HG03432 (cell line): ENCODE measurements at regions not wholly inside any gene's neighbourhood (a gene's known extent, or its start where the extent isn't known, plus 50 kb on each side); places are given as distances from the start of the nearest gene placed in this dataset.
"Not testable (repeated sequence)": the region's sequence is repeated elsewhere in the genome, so short reads cannot be mapped to it uniquely, and the experiment has no call there.

ENCODE experiments used
- ATAC-seq: cut with Tn5 transposase; IDR thresholded peaks from one replicate; pipeline ENCODE4 v1.9.1; 2021; ENCODE audit warnings: mild to moderate bottlenecking, moderate library complexity; ENCODE audit not compliant: unreplicated experiment

DNA sequence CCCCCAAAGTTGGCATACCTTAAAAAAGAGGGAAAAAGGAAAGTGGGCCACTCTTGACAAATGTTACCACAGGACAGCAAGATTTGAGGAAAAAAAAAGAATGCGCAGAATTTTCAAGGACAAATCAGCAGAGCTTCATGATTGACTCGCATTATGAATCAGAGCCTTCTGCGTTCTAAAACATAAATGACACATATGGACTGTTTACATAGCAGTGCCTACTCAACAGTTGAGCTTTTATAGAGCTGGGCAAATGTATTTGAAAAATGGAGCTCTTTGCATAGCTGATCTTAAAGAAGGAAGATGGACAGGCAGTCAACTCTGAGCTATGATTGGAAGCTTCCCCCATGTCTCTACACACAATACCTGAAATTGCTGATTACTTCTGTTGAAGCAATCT lies 213.2 kb upstream of the NT5E start:
- no peak for ATAC-seq

DNA sequence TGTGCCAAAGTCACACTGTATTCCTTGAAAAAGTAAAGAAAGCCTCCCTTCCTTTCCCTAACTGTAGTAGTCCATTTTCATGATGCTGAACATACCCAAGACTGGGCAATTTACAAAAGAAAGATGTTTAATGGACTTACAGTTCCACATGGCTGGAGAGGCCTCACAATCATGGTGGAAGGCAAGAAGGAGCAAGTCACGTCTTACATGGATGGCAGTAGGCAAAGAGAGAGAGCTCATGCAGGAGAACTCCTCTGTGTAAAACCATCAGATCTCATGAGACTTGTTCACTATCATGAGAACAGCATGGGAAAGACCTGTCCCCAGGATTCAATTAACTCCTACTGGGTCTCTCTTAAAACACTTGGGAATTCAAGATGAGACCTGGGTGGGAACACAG lies 222.5 kb upstream of the NT5E start:
- not testable (repeated sequence) for ATAC-seq

DNA sequence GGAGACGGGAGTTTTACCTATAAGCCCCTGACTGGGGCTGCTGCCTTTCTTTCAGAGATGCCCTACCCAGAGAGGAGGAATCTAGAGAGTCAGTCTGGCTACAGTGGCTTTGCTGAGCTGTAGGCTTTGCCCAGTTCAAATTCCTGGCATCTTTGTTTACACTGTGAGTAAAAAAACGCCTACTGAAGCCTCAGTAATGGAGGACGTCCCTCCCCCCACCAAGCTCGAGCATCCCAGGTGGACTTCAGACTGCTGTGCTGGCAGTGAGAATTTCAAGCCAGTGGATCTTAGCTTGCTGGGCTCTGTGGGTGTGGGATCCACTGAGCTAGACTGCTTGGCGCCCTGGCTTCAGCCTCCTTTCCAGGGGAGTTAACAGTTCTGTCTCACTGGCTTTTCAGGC lies 237.1 kb upstream of the NT5E start:
- not testable (repeated sequence) for ATAC-seq

DNA sequence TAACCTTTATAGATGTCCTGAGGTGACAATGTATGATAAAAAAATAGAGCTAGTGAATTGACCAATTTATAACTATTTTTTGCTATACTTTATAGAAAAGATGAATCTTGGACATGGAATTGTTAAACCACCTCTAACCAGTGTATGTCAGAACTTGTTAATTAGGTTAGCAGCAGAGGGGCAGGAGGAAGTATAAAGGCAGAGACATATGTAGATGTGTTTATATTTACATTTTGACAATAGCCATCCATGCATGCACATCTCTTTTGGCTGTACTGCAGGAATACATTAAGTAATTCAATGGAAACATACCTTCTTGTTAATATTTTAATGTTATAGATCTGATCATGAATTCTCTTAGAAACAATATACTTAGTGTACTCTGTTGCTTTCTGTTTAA lies 254.6 kb upstream of the NT5E start:
- ATAC-seq = no peak

DNA sequence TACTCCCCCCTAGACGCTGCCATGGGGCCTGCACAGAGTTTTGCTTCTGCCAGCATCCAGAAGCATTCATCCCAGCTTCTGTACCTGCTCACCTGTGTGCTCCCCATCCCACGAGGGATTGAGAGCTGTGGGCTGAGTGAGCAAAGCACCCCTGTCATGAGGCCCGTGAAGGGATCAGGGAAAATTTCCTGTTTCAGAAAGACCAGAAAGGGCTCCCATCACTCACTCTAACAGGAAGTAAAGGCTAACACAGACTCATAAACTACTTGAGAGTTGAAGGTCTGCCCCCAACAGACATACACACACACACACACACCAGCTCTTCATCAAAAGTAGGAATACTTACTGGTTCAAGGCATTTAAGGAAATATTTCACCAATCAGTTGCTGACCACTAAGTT lies 256.5 kb upstream of the NT5E start:
- no peak for ATAC-seq

DNA sequence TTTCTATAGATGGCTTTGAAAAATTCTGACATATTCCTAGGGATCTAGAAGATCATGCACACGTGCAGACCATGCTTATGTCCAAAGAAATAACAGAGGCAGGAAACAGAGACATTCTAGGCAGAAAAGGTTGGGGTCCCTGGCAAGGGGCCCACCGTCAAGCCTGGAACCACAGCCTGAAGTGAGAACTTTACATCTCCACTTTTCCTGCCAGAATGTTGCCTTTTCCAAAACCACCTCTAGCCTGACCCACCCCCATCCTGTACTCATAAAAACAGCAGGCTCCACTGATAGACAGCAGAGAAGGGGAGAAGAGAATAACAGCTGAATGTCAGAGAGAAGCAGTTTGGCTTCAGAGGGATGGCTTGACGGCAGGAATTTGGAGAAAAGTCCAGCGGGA lies 257.3 kb upstream of the NT5E start:
- no peak for ATAC-seq

DNA sequence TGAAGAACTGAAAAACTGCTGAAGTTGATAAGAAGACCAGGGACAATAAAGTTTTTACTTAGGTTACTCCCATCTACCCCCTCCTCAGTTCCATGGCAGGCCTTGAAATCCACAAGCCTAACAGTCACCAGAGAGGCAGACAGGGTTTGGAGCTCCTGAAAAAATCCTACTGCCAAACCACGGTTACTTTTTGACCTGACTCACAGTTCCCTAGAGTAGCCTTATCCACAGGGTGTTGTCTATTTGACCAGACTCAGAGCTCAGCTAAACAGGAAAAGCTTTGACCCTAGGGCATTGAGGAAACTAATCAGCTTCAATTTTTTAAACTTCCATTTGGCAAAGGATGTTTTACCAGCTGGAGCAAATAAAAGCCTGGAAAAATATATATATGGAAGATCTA lies 257.7 kb upstream of the NT5E start:
- ATAC-seq = no peak

DNA sequence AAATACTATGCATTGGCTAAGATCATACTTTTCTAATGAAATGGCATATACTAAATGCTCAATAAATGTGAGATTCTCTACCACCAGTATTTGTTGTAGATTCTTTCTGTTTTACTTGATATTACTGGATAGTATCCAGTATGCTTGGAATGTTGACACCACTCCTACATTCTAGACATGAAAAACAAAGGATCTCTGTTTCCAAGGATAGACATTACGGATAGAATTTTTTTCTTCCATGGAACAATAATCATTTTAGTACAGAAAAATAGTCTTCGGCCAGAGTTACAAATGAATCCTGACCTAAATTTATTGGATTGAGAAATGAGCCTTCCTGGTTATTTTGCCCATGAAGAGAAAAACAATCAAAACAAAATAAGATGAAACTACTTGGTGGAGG lies 258.2 kb upstream of the NT5E start:
- ATAC-seq = no peak

DNA sequence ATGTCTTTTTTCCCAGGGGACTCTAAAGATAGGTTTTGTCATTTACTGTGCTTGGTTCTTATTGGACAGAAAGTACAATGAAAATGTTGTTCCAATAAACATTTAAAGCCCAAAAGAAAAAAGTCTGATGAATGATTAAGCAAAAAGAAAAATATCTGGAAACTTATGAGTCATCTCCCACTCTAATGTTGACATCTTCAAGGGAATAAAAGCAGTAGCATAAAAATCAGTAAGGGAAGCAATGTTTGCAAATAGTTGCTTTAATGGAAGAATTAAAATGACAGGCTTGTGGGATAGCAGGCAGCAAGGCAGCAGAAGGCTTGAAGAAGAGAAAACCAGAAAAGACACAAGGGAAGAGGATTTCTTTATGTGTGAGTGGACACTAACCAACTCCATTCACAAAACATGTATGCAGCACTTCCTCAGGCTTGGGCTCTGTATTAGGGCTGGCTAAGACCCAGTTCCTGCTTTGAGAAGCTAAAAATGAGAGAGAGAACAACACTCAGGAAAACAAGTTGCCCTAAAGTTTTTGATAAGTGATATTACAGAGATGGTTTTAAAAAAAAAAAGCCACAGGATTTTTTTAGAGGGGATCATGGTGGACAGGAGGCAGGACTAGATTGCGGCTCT lies 263.2 kb upstream of the NT5E start:
- no peak for ATAC-seq

DNA sequence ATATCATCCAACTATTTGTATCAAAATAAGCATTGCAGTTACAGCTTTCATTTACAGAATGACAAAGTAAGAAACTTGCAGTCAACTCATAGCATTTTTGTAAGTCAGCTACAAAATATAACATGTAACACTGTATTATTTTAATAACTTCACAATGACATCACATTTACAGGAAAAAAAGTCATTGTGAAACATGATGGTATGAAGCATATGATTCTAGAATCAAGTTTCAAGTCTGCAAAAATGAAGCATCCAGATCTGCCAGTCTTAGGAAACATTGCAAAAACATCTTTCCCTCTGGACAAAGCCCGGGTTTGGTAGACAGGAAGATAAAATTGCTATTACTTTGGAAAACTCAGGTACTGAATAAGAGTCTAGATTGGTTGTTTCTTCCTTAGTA lies 263.9 kb upstream of the NT5E start:
- no peak for ATAC-seq

DNA sequence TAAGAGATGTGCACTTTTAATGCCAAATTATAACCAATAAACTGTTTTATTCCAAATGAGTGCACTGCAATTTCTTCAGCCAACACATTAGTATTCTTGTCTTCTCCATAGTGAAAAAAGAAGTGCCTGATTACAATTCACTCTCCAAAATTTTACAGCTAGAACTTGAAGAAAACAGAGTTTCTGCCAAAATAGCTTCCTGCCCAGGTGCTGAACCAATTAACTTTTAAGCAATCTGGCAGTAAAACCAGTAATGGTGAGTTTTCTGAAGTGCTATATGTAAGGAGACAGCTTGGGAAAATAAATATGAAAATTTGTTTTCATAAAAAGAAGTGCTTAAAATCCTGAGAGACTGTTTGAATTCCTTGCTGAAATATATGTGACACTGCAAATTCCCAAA lies 266.0 kb upstream of the NT5E start:
- no peak for ATAC-seq

DNA sequence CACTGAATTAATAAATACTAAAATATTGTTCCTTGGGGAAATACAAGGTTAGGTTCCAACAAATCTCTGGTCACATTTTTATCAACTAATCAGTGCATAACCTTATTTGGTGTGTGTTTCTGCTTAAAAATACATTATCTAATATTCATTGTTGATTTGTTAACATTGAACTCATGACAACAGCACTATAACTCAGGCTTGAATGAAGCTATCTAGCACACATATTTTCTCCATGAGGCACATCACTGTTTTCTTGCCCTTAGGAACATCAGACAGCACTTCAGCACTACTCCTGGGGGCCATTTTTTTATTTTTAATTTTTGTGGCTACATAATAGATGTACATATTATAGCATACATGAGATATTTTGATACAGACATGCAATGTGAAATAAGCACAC lies 277.2 kb upstream of the NT5E start:
- no peak for ATAC-seq

DNA sequence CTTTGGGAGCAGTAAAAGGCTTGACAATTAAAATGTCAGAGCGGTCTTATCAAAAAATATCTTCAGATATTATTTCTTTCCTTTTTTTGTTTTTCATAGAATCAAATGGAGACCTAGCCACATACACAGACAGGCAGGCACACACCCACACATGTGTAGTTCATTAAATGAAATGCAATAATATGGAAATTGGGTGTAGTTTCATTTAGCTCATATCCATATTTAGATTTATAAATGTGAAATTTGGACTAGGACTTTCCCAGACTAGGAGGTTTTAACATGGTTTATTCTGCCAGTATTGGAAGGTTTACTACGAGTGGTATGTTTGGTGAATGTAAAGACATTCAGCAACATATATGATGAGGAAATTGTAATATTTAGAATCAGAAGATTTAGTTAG lies 277.7 kb upstream of the NT5E start:
- ATAC-seq = no peak

DNA sequence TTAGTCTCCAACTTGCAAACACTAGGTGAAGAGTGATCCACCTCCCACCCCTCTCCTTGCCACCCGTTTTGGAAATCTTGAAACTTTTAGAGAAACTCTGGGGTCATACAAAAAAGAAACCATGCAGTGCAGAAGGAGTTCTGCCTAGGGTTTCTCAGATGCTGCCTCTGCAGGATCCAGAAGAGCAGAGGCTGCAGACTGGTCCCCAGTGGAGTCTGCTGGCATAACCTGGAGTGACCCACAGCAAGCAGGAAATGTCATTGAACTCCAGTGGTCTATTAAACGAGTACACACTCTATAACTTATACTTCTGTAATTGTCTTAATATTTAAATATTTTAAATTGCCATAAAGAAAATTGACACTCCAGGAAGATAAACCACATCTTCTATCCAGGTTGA lies 280.7 kb upstream of the NT5E start:
- no peak for ATAC-seq

DNA sequence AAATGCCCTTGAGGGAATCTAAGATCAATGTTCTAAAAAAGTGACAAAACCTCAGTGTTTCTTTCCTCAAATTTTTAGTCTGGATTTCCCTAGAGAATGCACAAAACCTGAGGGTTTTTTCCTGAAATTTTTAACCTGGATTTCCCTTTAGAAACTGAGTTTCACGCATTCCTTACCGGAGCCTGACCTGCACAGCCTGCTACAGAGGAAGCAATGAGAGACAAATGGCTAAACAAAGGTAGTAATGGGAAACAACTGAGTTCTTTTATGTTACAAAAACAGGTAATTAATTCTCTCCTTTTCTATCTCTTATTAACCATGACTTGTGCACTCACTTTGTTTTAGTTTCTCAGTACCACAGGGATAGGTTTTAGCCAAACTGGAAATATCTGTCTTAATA lies 281.7 kb upstream of the NT5E start:
- no peak for ATAC-seq

DNA sequence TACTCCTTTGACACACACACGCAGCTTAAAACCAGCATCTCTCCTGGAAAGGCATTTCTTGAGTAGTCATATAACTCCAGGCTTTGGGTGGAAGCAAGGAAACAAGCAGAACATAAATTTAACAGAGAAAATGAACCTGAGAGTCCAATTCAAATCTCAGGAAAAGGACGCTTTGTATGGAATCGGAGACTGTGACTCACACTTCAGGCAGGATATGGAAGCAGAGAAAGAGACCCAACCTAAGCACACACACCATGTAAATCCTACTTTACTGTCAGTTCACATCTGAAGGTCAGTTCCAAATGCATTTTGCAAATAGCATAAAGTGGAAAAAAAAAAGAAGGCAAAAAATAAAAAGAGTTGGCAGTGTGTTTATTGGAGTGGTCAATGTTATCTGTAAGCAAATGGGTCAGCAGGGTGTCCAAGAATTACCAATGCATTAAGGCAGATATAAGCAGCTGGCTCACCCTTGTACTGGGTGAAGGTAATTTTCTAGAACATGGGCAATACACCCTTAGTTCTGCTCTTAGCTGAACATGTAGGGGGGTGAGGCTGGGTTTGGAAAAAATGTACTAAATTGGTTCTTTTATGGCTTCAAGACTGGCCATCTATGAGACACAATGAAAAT lies 283.7 kb upstream of the NT5E start:
- no peak for ATAC-seq

DNA sequence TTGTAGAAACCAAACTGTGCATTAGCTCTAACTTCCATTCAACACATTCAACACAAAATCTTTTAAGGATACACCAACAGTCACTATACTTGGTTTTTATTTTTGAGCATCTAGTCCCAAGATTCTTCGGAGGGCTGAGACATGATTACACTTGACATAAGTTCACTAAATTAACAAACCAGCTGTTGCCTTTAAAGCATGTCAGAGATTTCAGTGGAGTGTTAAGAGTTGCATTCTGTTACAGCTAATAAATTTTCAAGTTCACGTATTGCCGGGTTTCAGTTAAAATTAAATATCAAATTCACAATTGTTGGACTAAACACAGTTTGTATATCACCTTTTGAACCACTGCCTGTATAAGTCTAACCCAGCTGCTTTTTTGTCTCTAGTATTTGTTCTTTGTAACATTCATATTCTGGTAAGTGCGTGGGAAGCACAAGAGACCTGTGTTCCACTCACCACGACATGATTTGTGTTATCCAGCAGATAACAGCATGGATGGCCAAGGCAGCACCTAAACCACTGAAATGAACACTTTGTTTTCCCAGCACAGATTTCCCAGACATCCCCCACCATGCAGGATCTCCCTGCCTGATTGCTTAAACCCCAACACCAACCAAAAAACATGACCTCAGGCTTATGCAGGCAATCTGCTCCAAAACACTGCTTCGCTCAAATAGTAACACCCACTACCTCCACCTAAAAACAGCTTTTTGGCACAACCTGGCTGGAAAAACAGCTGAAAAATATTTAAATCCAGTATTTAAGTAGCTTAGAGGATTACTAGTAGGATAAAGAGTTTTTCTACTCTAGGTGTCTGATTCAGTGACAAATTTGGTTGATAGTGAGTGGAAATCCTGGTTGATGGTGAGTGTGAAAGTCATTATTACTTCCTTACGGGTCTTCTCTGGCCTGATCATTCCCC lies 286.5 kb upstream of the NT5E start:
- ATAC-seq = no peak

DNA sequence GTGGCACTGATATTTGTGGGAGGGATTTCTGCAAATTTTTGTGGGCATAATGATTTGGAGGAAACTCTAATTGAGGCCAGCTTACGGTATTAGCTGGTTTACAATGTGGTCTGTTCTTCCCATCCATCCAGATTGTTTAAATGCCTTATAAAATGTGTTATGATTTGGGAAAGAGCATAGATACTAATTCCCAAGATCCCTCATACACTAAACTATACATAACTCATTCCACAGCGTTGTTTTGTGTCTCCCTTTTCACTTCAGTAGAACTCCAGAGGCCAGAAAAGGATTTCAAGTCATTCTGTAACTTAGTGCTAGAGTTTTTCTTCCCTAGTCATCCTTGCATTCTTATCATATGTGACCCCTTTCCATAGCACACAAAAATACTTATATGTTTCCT lies 292.6 kb upstream of the NT5E start:
- no peak for ATAC-seq

DNA sequence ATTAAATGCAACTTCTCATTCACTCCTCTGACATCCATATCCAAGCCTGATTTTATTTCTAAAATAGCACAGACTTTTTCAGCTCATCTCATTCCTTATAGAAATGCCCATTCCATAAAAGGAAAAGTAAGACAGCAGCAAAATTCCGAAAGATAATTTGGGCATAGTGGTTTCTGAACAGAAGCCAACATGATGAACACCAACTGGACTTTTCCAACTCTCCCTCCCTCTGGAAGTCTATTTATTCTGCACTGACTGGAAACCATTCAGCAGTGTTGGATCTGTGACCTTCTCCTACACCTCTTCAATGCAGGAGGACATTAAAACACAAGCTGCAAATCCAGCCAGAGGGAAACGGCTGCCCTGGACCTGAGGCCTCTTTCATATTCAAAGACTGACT lies 306.2 kb upstream of the NT5E start:
- no peak for ATAC-seq

DNA sequence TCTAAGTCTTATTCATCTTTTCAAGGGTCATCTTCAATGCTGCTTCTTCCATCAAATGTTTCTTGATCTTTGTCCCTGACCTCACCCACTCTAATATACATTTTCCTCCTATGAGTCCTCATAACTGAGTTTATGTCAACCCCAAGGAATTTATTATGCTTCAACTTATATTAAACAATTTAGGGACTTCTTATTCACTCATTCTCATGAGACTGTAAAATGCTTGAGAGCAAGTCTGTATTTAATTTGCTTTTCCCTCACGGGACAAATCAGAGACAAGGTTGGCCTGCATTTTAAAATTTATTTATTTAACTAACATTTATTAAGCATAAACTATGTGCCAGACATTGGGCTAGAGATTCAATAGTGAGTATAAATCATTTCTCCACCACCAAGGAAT lies 312.0 kb upstream of the NT5E start:
- no peak for ATAC-seq

DNA sequence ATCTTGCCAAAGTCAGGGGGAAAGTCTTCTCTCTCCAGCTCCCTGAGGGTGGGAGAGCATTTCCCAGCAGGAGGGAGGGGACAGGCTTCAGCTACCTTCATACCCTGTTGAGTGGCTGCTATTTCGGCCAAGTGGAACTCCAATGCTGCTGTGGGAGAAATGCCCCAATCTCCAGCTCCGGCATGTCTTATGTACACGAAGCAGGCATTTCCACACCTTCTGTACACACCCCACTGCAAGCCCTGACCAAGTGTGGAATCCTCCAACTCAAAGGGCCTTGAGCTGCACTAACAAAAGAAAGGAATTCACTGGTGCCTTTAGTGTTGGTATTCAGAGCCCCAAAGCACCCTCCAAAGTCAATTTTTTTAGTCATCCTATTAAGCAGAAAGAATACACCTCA lies 313.6 kb upstream of the NT5E start:
- ATAC-seq = no peak
